ENCODE measurements at regions not wholly inside any gene's neighbourhood (a gene's known extent, or its start where the extent isn't known, plus 50 kb on each side); places are given as distances from the start of the nearest gene placed in this dataset.
"Not testable (repeated sequence)": the region's sequence is repeated elsewhere in the genome, so short reads cannot be mapped to it uniquely, and the experiment has no call there.

DNA sequence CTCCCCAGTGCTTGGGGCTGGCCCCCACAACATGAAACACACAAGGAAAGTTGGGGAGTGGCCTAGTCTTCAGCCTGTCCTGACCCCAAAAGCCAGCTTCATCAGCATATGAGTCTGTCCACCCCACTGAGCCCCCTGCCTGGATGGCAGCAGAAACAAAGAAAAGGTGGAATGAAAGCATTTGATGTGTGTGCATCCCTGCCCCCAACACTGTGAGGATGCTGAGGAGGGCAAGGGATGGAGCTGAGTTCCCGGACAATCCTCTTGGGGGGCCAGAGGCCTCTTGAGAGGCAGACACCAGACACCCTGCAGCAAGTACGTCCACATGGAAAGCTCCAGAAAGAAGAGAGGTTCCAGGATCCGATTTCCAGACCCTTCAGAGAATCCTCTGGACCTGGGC lies 113.5 kb upstream of the PPP1R26 start:
- no peak for DNase-seq

DNA sequence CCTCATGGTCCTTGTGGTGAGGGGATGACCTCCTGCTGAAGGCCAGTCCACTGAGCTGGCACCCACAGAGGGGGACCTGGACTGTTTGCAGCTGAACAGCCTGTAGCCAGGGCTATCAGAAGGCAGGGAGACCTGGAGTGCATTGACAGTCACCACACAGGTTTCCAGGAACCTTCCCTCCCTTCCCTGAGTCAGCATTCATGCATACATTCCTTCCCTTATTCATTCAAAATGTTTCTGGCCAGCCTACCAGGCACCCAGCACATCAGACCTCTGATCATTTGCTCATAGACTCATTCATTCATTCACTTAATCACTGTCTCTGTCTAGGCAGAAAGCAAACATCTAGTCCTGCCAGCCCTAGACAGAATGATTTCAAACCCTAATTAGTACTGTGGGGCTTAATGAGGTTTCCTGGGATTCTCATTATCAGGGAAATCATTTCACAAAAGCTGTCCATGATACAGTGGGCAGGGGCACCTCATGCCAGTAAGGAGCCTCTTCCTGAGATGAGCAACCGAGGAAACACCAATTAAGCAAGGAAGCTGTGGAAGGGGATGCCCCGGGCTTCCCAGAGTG lies 110.1 kb upstream of the PPP1R26 start:
- no peak for DNase-seq

- no peak for DNase-seq
These were observed 108.9 kb upstream of the PPP1R26 start for GRCh38 chr9:135370411-135371375.

DNA sequence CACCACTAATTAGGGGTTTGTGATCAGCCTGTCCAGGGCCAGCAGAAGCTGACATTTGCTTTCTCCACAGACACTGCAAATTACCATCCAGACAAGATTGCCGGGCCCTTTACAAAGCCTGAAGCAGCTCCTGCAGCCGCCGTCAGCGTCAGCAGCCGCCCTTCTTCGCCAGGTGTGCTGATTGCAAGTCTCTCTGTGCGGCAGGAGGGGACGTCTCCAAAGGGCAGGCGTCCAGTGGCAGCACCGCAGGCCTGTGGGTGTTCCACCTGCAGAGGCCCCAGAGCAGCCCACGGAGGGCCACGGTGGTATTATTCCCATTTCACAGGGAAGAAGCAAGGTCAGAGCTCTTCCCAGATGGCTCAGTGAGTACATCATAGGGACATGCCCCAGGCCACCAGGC lies 108.0 kb upstream of the PPP1R26 start:
- DNase-seq = no peak

DNA sequence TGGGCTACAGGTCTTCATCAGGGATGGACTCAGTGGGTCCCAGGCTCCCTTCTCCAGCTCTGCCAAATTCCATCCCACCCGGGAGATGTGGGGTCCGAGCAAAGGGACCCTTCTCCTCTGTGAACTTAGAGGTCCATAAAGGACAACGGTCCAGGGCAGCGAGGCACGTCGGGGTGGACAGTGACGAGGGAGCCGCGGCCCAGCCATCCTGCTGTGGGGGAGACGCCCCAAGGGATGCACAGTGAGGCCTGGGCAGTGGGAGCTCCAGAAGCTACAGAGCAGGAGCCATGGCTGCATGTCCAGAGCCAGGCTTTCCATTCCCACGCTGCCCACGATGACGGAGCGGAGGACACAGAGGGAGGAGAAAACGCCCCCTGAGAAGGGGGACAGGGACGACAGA lies 107.5 kb upstream of the PPP1R26 start:
- no peak for DNase-seq

DNA sequence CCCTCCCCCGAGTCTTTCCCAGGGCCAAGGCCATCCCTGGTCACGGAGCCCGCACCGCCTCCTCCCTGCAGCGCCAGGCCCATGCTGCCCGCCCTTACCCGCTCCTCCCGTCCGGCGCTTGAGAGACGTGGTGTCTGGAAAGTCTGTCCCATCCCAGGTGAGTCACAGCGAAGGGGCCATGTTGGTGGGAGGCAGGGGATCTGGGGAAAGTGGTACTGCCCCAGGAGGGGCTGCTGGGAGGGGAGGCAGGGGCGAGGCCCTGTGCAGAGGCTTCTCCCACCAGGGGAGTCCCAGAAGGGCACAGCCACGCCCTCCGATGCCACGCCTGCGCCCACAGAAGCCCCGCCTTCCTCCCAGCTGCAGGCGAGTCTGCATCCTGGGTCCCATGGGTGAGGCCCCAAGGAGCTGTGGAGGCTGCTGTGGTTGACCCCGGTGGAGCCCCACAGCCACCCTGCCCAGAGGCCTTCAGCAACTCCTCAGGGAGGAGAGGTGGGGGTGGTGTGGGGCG lies 107.0 kb upstream of the PPP1R26 start:
- DNase-seq = no peak

GRCh38 chr9:135373151-135373685 lies 106.4 kb upstream of the PPP1R26 start:
- DNase-seq = no peak

GRCh38 chr9:135373820-135374219 lies 105.8 kb upstream of the PPP1R26 start:
- no peak for DNase-seq

- DNase-seq = no peak
These were observed 105.0 kb upstream of the PPP1R26 start for GRCh38 chr9:135374591-135374990.

DNA sequence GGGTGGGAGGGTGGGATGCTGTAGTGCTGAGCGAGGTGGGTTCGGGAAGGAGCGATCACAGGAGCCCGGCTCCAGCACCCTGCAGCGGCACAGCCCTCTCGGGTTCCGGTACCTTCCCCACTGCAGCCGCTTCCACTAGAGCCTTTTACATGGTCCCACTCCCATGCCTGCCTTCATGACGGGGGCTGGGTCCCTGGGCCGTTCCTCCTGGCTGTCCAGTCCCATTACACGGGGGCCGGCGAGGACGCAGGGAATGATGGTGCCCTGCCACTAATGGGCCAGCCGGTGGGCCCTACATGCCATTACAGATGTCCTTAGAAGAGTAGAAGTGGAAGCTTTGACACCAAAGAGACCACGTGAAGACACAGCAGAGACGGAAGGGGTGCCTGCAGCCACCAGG lies 104.6 kb upstream of the PPP1R26 start:
- no peak for DNase-seq

- no peak for DNase-seq
These were observed 102.9 kb upstream of the PPP1R26 start for GRCh38 chr9:135376511-135377265.

- DNase-seq = no peak
These were observed 102.2 kb upstream of the PPP1R26 start for GRCh38 chr9:135377431-135377830.

DNA sequence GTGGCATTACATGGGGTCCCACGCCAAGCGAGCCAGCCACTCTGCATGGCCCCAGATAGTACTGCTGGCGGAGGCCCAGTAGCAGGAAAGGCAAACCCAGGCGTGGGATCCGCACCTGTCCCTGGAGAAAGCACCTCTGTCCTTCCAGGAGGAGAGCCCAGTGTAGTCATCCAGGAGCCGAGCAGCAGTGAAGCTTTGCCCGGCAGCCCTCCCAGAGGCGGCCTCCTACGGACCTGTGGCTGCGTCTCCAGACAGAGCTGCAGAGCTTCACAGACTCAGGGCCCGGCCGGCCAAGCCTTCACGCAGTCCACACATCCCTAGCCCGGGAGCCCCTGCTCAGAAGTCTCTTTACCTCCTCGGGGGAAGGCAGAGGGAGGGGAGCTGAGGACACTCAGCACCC lies 100.8 kb upstream of the PPP1R26 start:
- DNase-seq = no peak

DNA sequence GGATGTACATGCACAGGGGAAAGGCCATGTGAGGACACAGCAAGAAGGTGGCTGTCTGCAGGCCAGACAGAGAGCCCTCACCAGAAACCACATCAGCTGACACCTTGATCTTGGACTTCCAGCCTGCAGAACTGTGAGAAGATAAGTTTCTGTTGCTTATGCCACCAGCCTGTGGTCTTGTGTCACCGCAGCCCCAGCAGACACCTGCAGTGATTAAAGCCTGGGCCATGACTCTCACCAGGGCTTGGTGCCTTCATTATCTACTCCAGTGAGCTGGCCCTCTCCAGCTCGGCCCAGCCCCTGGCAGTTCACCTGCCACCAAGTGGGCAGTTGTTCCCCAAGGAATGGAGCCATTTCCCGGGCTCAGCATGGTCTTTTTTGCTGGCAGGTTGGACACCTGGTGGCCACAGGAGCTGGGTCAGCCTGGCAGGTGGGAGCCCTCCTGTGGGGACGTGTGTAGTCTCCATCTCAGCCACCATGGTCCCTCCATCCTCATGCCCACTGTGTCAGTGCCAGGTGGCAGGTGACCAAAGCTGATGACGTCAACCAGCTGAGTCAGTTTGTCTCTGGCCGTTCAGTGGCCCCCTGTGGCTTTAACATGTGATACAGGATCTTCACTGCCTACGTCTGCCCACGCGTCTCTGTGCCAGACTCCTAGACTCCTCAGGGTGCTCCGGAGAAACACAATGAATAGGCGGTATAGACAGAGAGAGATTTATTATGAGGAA lies 99.9 kb upstream of the PPP1R26 start:
- DNase-seq = no peak

DNA sequence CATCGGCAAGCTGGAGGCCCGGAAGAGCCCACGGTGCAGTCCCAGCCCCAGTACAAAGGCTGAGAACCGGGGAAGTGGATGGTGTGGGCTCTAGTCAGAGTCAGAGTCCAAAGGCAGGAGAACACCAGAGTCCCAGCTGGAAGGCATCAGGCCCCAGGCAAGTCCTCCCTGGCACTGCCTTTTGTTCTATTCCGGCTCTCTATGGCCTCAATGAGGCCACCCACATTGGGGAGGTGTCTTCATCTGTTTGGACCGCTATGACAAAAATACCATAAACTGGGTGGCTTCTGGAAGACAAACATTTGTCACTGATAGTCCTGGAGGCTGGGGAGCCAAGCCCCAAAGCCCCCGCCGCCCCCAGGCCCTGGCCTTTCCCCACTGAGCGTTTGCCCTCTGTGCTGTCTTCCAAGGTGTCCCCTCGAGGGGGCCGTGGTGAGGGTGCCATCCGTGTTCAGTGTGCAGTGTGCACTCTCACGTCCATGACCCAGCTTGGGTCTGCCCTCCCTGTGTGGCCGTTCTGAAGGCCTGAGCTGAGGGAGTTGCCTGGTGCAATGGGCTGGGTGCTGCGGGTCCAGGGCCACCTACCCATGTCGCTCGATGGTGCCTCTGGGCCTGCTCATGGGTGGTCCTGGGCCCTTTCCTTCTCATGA lies 99.1 kb upstream of the PPP1R26 start:
- DNase-seq = no peak

DNA sequence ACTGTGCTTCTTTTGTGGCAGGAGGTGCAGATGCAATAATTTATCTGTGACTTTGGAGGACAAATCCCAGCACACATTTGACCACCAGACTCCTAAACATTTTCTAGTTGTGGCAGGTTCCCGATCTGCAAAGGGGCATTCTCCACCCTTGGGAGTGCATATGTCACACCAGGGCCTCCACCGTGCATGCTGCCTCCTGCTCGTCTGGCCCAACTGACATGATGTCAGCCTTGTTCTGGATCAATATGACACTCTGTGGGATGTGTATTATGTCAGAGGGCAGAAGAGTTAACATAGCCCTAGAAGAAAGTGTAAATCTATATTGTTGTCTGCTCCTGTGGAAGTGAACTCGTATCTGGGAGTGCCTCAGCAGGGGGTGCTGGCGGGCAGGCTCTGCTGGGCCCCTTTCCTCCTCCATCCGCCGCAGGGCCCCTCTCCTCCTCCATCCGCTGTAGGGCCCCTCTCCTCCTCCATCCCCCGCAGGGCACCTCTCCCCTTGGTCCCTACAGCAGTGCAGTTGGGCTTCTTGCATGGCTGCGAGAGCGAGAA lies 97.7 kb upstream of the PPP1R26 start:
- no peak for DNase-seq

- DNase-seq = no peak
These were observed 95.4 kb upstream of the PPP1R26 start for GRCh38 chr9:135384226-135384625.

GRCh38 chr9:135384815-135385405 lies 94.7 kb upstream of the PPP1R26 start:
- not testable (repeated sequence) for DNase-seq

- no peak for DNase-seq
These were observed 93.8 kb upstream of the PPP1R26 start for GRCh38 chr9:135385793-135386192.

- DNase-seq = no peak
These were observed 91.6 kb upstream of the PPP1R26 start for GRCh38 chr9:135387976-135388375.

DNA sequence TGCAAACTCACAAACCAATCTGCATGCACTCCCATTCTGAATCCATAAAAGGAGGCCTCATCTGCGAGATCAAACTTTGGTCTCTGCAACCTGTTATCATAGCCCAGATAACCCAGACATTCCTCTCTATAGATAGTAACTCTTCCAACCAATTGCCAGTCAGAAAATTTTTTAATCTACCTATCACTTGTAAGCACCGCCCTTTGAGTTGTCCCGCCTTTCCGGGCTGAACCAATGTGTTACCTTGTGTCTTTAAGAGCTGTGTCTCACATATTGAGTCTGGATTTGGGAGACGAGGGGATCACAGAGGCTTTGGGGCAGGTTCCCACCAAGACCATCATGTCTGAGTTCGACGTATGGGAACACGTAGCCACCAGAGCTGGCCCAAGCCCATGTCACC lies 91.1 kb upstream of the PPP1R26 start:
- DNase-seq = no peak

All from activated gamma-delta T cell treated with Interleukin-2 at 50 U/mL for 16 hours (primary cell).